Prostate gland (tissue), 2 donors: ENCODE measurements at regions not wholly inside any gene's neighbourhood (a gene's known extent, or its start where the extent isn't known, plus 50 kb on each side); places are given as distances from the start of the nearest gene placed in this dataset.

ENCODE experiments used
- DNase-seq: peaks from one replicate; pipeline ENCODE4 v3.0.0-alpha.2; 2019; ENCODE audit warnings: low spot score
- H3K27ac ChIP-seq, 2 donors: fragments of 200-600 bp; sonication (generic); 2 replicates each; pipeline ENCODE4 v1.5.1; 2017 to 2019
- H3K27me3 ChIP-seq: fragments of 200-600 bp; sonication (generic); replicated peaks from 2 replicates; pipeline ENCODE4 v1.5.1; 2019; ENCODE audit not compliant: insufficient read depth
- H3K36me3 ChIP-seq, 2 donors: fragments of 200-600 bp; sonication (generic); 1 replicate in 1 of 2; 2 replicates in 1 of 2; pipeline versions ENCODE4 v1.5.1 to v1.8.1; 2017 to 2019
- H3K4me1 ChIP-seq: fragments of 200-600 bp; sonication (generic); replicated peaks from 2 replicates; pipeline ENCODE4 v1.5.1; 2019
- H3K4me3 ChIP-seq, 2 donors: fragments of 200-600 bp; sonication (generic); 2 replicates each; pipeline ENCODE4 v1.5.1; 2017 to 2019
- H3K9me3 ChIP-seq: fragments of 200-600 bp; sonication (generic); 2 replicates; pipeline ENCODE4 v1.5.1; 2017
- POLR2A ChIP-seq: fragments of 450-650 bp; IDR thresholded peaks from one replicate; pipeline ENCODE4 v1.6.1; 2016; ENCODE audit warnings: antibody characterized with exemption, mild to moderate bottlenecking
- POLR2AphosphoS5 ChIP-seq: sonication (generic); formaldehyde crosslinking; IDR thresholded peaks from one replicate; pipeline ENCODE4 v1.6.1; 2017; ENCODE audit warnings: antibody characterized with exemption
- whole genome bisulfite sequencing: methylation state at CpG from one replicate; pipeline ENCODE4 v1.1.5; 2018; 5-methylcytosine and 5-hydroxymethylcytosine counted together
- intact Hi-C: fragments of 100-400 bp; cut with DNase I; formaldehyde crosslinking; loops from one replicate; pipeline ENCODE4 v1.14.2; 2022
- TF ChIP-seq, protein P1 (sequence below), 4 experiments: fragments of 200-600 bp in 2 of 4; fragments of 450-650 bp in 2 of 4; sonication (generic) in 2 of 4; IDR thresholded peaks; 1 replicate in 3 of 4; 2 replicates in 1 of 4; pipeline ENCODE4 v1.5.1; 2016 to 2019; ENCODE audit warnings: antibody characterized with exemption in 4 of 4, mild to moderate bottlenecking in 2 of 4, moderate library complexity in 2 of 4

DNA sequence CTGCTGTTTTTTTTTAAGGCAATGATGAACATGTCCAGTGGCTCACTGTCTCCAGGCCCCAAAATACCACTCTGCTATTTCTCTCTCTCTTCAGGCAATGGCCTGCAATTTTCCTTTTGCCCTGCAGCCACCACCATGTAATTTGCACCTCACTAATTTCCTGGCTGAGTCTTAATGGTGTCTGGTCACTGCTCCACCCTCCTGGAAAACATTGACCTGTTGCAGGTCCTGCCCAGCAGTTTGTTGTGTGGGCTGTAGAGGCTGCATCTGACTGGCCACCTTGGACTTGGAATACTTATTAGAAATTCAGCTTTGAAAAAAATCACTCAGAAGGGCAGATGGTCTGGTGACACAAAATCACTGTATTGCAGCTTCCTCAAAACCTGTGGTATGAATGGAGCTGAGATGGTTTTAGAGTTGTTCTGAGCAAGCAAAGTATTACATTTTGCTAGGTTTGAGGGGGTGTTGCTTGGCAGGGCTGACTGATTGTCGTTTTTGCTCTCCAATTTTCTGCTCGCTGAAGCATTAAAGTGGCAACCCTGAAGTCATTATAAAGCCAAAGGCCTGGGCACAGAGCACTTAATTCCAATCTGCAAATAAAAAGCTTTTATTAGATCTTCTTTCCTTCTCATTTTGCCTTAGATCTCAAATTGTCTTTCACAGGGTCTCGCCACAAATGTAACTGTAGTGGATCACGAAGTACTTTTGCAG, 134.8 kb downstream of the TMEM174 start:
- DNase-seq: no peak
- peaks cover 14% of the 10 kb centered on the region for H3K27me3 ChIP-seq
- H3K9me3 ChIP-seq: no peaks in the 10 kb centered on the region
- H3K4me3 ChIP-seq: no peak overlapping the region
- H3K4me1 ChIP-seq: no peaks in the 10 kb centered on the region
- intact Hi-C loops: no loop called here
- TF ChIP-seq, protein P1, sequence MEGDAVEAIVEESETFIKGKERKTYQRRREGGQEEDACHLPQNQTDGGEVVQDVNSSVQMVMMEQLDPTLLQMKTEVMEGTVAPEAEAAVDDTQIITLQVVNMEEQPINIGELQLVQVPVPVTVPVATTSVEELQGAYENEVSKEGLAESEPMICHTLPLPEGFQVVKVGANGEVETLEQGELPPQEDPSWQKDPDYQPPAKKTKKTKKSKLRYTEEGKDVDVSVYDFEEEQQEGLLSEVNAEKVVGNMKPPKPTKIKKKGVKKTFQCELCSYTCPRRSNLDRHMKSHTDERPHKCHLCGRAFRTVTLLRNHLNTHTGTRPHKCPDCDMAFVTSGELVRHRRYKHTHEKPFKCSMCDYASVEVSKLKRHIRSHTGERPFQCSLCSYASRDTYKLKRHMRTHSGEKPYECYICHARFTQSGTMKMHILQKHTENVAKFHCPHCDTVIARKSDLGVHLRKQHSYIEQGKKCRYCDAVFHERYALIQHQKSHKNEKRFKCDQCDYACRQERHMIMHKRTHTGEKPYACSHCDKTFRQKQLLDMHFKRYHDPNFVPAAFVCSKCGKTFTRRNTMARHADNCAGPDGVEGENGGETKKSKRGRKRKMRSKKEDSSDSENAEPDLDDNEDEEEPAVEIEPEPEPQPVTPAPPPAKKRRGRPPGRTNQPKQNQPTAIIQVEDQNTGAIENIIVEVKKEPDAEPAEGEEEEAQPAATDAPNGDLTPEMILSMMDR (IDR thresholded peaks at IDR 0.05): no peak
- TF ChIP-seq POLR2A (no peak), POLR2AphosphoS5 (no peak)
- H3K27ac ChIP-seq: no peak overlapping the region
- WGBS: 35% methylated on average over 4 of the region's 4 CpGs
- no peaks in the 10 kb centered on the region for H3K36me3 ChIP-seq

DNA sequence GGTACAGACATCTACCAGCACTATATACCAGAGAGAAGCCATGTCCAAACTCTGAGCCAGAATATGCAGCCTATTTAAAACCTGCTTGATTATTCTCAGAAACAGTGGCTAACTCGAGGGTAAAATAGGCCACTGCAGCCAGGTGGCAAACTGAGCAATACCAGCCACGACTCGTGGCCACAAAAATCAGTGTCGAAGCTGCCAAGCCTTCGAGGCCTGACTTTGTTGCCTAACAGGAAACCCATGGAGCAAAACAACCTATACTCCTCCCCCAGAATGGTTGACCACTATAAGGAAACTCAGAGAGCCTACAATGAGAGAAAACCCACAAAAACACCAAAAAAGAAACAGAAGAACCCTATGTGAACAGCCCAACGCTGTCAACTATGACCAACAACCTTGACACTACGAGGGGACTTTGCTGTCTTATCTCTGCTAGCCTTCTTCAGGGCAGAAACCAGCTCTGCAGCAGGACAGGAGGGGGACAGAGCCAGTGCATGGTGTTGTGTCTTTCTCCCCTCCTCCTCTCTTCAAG, 133.8 kb downstream of the TMEM174 start:
- Histone ChIP-seq H3K36me3 (no peaks in the 10 kb centered on the region), H3K4me3 (no peak overlapping the region), H3K9me3 (no peaks in the 10 kb centered on the region), H3K27ac (no peak overlapping the region), H3K4me1 (no peaks in the 10 kb centered on the region), H3K27me3 (peaks cover 22% of the 10 kb centered on the region)
- intact Hi-C loops: no loop called here
- 84% methylated on average over 7 of the region's 7 CpGs for whole genome bisulfite sequencing
- no peak for DNase-seq
- TF ChIP-seq POLR2A (no peak), POLR2AphosphoS5 (no peak)
- TF ChIP-seq, protein P1 (IDR thresholded peaks at IDR 0.05): no peak

DNA sequence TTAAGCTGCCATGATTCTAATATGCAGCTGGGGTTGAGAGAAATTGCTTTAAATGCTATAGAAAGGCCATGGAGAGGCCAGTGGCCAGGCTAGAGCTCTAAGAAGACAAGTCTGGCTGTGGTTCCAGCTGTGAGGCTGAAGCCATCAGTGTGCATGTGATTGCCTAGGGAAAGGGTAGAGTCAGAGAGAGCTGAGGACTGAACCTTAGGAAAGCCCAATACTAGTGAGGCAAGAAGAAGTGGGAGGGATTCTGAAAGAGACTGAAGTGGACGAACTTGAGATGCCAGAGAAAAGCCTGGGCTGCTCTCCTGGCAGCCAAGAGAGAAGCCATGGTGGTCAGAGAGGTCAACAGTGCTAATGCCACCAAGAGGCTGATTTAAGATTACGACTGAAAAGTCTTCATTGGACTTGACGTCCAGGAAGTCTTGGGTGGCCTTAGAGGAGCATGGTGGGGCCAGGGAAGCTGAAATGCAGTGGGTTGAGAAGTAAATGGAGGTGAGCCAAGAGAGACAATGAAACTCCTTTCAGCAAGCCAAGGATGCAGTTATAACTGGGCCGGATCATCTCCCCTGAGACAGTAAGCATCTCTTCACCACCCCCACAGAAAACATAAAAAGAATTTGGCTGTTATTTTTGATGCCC, 133.2 kb downstream of the TMEM174 start:
- no peak for DNase-seq
- Histone ChIP-seq H3K27ac (no peak overlapping the region), H3K4me1 (no peaks in the 10 kb centered on the region), H3K36me3 (no peaks in the 10 kb centered on the region), H3K4me3 (no peak overlapping the region), H3K27me3 (peaks cover 25% of the 10 kb centered on the region), H3K9me3 (no peaks in the 10 kb centered on the region)
- intact Hi-C loops: no loop called here
- WGBS: 82% methylated on average over 4 of the region's 4 CpGs
- TF ChIP-seq POLR2AphosphoS5 (no peak), POLR2A (no peak)
- TF ChIP-seq, protein P1 (IDR thresholded peaks at IDR 0.05): no peak

DNA sequence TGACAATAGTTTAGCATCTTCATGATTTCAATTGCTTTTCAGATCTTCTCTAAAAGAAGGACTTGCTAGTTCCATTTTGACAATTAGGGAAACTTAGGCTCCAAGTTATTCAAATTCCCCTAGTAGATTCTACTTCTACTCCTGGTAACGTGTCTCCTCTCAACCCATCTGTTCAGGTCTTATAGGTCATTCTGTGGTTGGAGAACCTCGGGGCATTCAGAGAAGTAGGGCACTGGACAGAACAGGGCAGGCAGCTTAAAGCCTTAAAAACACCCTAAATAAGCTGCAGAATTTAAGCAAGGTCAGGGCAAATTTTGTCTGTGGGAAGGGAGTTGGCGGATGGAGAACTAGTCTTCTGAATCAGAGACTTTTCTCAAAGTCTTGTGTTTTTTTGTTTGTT, 132.4 kb downstream of the TMEM174 start:
- Histone ChIP-seq H3K9me3 (no peaks in the 10 kb centered on the region), H3K27me3 (peaks cover 33% of the 10 kb centered on the region), H3K27ac (no peak overlapping the region), H3K4me1 (no peaks in the 10 kb centered on the region), H3K36me3 (no peaks in the 10 kb centered on the region), H3K4me3 (no peak overlapping the region)
- 89% methylated on average over 3 of the region's 3 CpGs for WGBS
- no peak for DNase-seq
- TF ChIP-seq POLR2AphosphoS5 (no peak), POLR2A (no peak)
- intact Hi-C loops: no loop called here

DNA sequence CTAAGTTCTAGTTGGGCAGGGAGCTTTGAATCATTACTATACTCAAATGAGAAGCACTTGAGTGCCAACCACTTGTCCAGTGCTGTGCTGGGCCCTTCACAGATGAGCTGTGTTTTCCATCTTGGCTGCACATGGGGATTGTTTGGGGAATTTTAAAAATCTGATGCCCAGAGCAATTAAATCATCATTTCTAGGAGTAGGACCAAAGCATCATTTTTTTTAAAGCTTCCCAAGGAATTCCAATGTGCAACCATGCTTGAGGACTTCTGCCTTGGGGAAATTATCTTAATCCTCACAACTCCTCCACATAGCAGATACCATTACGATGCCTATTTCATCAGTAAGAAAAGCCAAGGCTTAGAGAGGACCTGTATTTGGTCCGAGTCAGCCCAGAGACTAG, 131.4 kb downstream of the TMEM174 start:
- 87% methylated on average over 2 of the region's 2 CpGs for WGBS
- intact Hi-C loops: no loop called here

More for the DNA sequence above, 131.4 kb downstream of the TMEM174 start:
- Histone ChIP-seq H3K4me3 (no peak overlapping the region), H3K27me3 (peaks cover 43% of the 10 kb centered on the region), H3K4me1 (no peaks in the 10 kb centered on the region), H3K27ac (no peak overlapping the region), H3K9me3 (no peaks in the 10 kb centered on the region), H3K36me3 (no peaks in the 10 kb centered on the region)
- TF ChIP-seq POLR2AphosphoS5: no peak
- TF ChIP-seq, protein P1 (IDR thresholded peaks at IDR 0.05): no peak
- no peak for DNase-seq
